ENCODE measurements at regions not wholly inside any gene's neighbourhood (a gene's known extent, or its start where the extent isn't known, plus 50 kb on each side); places are given as distances from the start of the nearest gene placed in this dataset.

DNA sequence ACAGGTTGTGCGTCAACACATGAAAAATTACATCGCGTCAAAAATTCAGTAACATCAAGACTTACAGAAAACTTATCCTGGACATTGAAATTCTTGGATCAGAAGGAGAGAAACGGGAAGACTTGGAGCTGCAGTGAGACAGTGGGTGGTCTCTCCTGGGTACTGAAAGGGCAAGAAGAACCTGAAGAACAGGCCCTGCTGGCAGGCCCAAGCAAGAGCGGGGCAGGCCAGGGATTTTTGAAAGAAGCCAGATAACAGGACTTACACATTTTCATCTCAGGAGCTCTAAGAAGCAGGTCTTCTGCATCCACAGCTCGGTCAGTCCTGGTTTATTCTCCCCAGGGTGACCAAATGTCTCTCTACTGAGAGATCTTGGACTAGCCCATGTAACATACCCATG lies 466.5 kb upstream of the SOX5 start (continued):
- TF ChIP-seq RFX5 (IDR thresholded peaks at IDR 0.05) (no peak), TFCP2L1 (CRISPR knock-in tag; IDR thresholded peaks at IDR 0.05) (no peak), CHD2 (IDR thresholded peaks at IDR 0.05; ENCODE audit: low read length, partially characterized antibody) (no peak), MAZ (IDR thresholded peaks at IDR 0.05; ENCODE audit: borderline replicate concordance, low read depth, low read length) (no peak), KDM5A (IDR thresholded peaks at IDR 0.05) (no peak), SMC3 (IDR thresholded peaks at IDR 0.05) (no peak), EHMT2 (IDR thresholded peaks at IDR 0.05; ENCODE audit: low read depth) (no peak)

DNA sequence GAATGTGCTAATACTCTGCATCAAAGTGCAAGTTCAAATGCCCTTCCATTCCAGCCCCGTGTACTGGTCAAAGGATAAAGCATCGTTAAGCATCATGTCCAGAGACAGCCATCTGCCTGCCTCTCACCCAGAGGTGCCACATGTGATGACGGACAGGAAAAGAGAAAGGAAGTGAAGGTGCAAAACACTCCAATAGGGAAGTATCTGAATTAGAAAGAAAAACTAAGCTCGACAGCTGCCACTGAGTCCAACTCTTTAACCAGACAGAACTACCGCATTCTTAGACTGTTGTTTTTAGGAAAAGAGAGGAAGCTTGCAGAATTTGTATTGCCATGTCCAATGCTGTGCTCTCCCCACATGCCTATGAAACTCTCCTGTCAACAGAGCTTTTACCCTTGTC lies 465.0 kb upstream of the SOX5 start:
- ChIA-PET POLR2A (no interaction called here), CTCF (no interaction called here)
- Histone ChIP-seq H3K9me3 (no peaks in the 10 kb centered on the region), H3K4me1 (no peaks in the 10 kb centered on the region), H3K27ac (no peak overlapping the region), H3K4me2 (no peak overlapping the region), H3K4me3 (no peak overlapping the region)
- no peak for FAIRE-seq
- ATAC-seq: no peak
- WGBS (ENCODE audit: missing lambda C conversion rate): 5% methylated on average over 5 of the region's 5 CpGs
- TF ChIP-seq, protein P1, sequence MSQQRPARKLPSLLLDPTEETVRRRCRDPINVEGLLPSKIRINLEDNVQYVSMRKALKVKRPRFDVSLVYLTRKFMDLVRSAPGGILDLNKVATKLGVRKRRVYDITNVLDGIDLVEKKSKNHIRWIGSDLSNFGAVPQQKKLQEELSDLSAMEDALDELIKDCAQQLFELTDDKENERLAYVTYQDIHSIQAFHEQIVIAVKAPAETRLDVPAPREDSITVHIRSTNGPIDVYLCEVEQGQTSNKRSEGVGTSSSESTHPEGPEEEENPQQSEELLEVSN (IDR thresholded peaks at IDR 0.05; ENCODE audit: borderline replicate concordance, low read depth): no peak
- TF ChIP-seq FOSB (CRISPR knock-in tag; IDR thresholded peaks at IDR 0.05) (no peak), CBX2 (IDR thresholded peaks at IDR 0.05; ENCODE audit: borderline replicate concordance, low read depth) (no peak), HOXB13 (CRISPR knock-in tag; IDR thresholded peaks at IDR 0.05; ENCODE audit: low read depth) (no peak), JUNB (IDR thresholded peaks at IDR 0.05) (no peak), POLR2AphosphoS2 (conservative IDR thresholded peaks at IDR 0.05; ENCODE audit: low read length) (no peak), PHF8 (IDR thresholded peaks at IDR 0.05; ENCODE audit: borderline replicate concordance, low read depth) (no peak), ELK1 (IDR thresholded peaks at IDR 0.05; ENCODE audit: low read depth, low read length) (no peak), SREBF2 (IDR thresholded peaks at IDR 0.05) (no peak), MYC (IDR thresholded peaks at IDR 0.05; ENCODE audit: borderline replicate concordance, low read length) (no peak), ZFP36 (IDR thresholded peaks at IDR 0.05; ENCODE audit: borderline replicate concordance, partially characterized antibody) (no peak), FOXS1 (CRISPR knock-in tag; IDR thresholded peaks at IDR 0.05) (no peak), FOSL2 (IDR thresholded peaks at IDR 0.05) (no peak), FOSL2 (CRISPR knock-in tag; IDR thresholded peaks at IDR 0.05) (no peak), TP53 (CRISPR knock-in tag; IDR thresholded peaks at IDR 0.05) (no peak)
- TF ChIP-seq, protein P2, sequence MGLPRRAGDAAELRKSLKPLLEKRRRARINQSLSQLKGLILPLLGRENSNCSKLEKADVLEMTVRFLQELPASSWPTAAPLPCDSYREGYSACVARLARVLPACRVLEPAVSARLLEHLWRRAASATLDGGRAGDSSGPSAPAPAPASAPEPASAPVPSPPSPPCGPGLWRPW (IDR thresholded peaks at IDR 0.05): no peak
- no peak for DNase-seq (ENCODE audit: low read depth in 1 of 2, low spot score in 1 of 2)

DNA sequence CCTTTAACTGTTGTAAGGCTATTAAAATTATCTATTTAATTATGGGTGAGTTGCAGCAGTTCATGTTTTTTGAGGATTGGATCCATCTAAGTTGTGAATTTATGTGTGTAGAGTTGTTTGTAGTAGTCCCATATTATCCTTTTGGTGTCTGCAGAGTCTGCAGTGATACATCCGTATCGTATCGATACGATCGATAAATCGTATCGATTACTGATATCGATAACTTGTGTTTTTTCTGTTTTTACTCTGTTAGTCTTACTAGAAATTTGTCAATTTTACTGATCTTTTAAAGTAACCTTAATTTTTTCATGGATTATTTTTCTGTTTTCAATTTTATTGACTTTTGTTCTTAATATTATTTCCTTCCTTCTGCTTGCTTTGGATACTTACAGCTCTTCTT lies 462.5 kb upstream of the SOX5 start:
- Histone ChIP-seq H3K9me3 (no peaks in the 10 kb centered on the region), H3K4me1 (no peaks in the 10 kb centered on the region), H3K27ac (no peak overlapping the region), H3K4me3 (no peak overlapping the region), H3K4me2 (no peak overlapping the region)
- ChIA-PET POLR2A (no interaction called here), CTCF (no interaction called here)
- no peak for FAIRE-seq
- WGBS (ENCODE audit: missing lambda C conversion rate): 63% methylated on average over 8 of the region's 8 CpGs
- no peak for DNase-seq (ENCODE audit: low read depth in 1 of 2, low spot score in 1 of 2)
- TF ChIP-seq CEBPB (IDR thresholded peaks at IDR 0.05) (no peak), MAX (IDR thresholded peaks at IDR 0.05) (no peak), HOXB13 (CRISPR knock-in tag; IDR thresholded peaks at IDR 0.05; ENCODE audit: low read depth) (no peak), CHD2 (IDR thresholded peaks at IDR 0.05; ENCODE audit: low read length, partially characterized antibody) (no peak), ZFP36 (IDR thresholded peaks at IDR 0.05; ENCODE audit: borderline replicate concordance, partially characterized antibody) (no peak), MAFK (IDR thresholded peaks at IDR 0.05; ENCODE audit: partially characterized antibody) (no peak)
- no peak for ATAC-seq
